ENCODE measurements at regions not wholly inside any gene's neighbourhood (a gene's known extent, or its start where the extent isn't known, plus 50 kb on each side); places are given as distances from the start of the nearest gene placed in this dataset.
A peak's percentile ranks its signal among the peaks of the same experiment; 100 is the strongest.

DNA sequence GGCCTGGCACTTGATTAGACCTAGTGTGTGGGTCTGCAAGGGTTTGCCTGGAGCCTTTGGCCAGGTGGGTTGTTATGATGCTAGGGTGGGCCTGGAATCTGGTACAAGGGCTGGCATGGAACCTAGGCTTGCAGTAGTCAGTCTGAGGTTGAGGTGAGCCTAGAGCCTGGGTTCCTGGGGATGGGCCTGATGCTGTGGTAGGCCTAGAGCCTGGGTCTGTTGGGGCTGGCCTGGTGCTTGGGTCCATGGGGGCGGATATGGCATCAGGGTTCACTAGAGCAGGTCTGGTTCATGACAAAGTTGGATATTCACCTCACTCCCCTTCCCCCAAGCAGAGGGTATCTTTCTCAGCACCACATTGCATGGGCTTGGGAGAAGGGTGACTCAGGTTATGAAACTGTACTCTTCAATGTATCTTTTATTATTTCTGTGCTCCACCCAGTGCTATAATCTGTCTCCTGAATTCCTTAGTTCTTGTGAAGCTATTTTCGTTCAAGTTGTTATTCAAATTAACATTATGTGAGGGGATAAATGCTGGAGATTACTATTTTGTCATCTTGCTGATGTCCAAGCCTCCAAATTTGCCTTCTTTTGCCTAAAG lies 274.4 kb downstream of the NFKBIZ start:
- H3K9me3 ChIP-seq, result peaks cover 2 to 37% (median 24%) of the 10 kb centered on the region in 8 donors
- no peaks in the 10 kb centered on the region for H3K27me3 ChIP-seq (replicated peaks in 1 of 7)
- H3K4me3 ChIP-seq, result no peak overlapping the region
- no peak for DNase-seq
- no peaks in the 10 kb centered on the region for H3K36me3 ChIP-seq
- TF ChIP-seq POLR2A (IDR thresholded peaks at IDR 0.05), result no peak
- no peak for TF ChIP-seq POLR2AphosphoS5 (IDR thresholded peaks at IDR 0.05)
- TF ChIP-seq, protein P1, sequence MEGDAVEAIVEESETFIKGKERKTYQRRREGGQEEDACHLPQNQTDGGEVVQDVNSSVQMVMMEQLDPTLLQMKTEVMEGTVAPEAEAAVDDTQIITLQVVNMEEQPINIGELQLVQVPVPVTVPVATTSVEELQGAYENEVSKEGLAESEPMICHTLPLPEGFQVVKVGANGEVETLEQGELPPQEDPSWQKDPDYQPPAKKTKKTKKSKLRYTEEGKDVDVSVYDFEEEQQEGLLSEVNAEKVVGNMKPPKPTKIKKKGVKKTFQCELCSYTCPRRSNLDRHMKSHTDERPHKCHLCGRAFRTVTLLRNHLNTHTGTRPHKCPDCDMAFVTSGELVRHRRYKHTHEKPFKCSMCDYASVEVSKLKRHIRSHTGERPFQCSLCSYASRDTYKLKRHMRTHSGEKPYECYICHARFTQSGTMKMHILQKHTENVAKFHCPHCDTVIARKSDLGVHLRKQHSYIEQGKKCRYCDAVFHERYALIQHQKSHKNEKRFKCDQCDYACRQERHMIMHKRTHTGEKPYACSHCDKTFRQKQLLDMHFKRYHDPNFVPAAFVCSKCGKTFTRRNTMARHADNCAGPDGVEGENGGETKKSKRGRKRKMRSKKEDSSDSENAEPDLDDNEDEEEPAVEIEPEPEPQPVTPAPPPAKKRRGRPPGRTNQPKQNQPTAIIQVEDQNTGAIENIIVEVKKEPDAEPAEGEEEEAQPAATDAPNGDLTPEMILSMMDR (IDR thresholded peaks at IDR 0.05 in 8 of 11, conservative IDR thresholded peaks at IDR 0.05 in 3 of 11), result no peak
- intact Hi-C loops (cut with DNase I; ENCODE audit: low total_unique reads), result no loop called here
- WGBS, 5 donors, result 50 to 97% (median 77%) methylated on average over 2 of the region's 2 CpGs
- no peak overlapping the region for H3K27ac ChIP-seq
- H3K4me1 ChIP-seq, result no peaks in the 10 kb centered on the region

DNA sequence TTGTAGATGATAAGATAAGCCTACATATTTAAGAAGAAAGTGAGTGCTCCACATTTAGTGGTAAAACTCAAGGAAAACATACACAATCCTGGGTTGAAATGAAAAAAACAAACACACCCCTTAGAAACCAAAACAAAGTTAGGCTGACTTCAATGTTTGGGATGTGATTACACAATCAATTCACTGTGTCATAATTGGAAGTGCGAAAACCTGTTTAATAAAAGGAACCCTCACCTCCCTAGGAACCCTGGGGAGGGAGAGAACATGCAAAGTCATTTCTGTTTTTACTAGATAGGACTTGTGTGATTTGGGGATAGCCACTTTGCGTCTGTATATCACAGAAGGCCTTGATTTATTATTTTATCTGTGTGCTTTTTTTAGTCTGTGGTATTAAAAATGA lies 275.0 kb downstream of the NFKBIZ start:
- DNase-seq, result no peak
- Histone ChIP-seq H3K36me3 (no peaks in the 10 kb centered on the region), H3K4me1 (no peaks in the 10 kb centered on the region), H3K27ac (peak overlapping the region in 1 of 8 donors; percentile 22), H3K27me3 (replicated peaks in 1 of 7) (no peaks in the 10 kb centered on the region), H3K4me3 (no peak overlapping the region), H3K9me3 (peaks cover 2 to 37% (median 24%) of the 10 kb centered on the region in 8 donors)
- 44 to 60% (median 52%) methylated on average over 2 of the region's 2 CpGs for WGBS, 5 donors
- TF ChIP-seq POLR2AphosphoS5 (IDR thresholded peaks at IDR 0.05), result no peak
- TF ChIP-seq, protein P1 (IDR thresholded peaks at IDR 0.05 in 8 of 11, conservative IDR thresholded peaks at IDR 0.05 in 3 of 11), result no peak
- no peak for TF ChIP-seq POLR2A (IDR thresholded peaks at IDR 0.05)
- intact Hi-C loops (cut with DNase I; ENCODE audit: low total_unique reads), result no loop called here

DNA sequence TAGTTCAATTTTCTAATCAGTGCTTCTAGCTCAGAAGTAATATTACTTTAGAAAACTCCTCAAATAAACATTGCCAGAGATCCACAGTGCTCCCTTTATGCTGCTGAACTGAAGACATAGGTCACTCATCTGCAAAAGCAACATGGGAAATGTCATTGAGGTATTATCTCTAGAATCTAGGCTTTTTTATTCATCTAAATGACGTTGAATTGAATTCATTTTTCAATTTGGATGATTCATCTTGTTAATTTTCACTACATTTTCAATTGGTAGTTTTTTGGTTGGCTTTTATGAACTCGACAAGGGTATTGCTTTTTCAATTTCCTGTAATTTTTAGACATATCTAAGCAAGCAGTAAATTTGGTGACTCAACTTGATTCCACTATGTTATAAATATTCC lies 275.4 kb downstream of the NFKBIZ start:
- WGBS, 5 donors, result 57 to 76% (median 65%) methylated on average over 2 of the region's 2 CpGs

More for the DNA sequence above, 275.4 kb downstream of the NFKBIZ start:
- H3K36me3 ChIP-seq, result no peaks in the 10 kb centered on the region
- H3K9me3 ChIP-seq, result peaks cover 2 to 37% (median 24%) of the 10 kb centered on the region in 8 donors
- no peaks in the 10 kb centered on the region for H3K27me3 ChIP-seq (replicated peaks in 1 of 7)
- intact Hi-C loops (cut with DNase I; ENCODE audit: low total_unique reads), result no loop called here
- no peak for DNase-seq
- H3K4me3 ChIP-seq, result no peak overlapping the region
- peak overlapping the region in 1 of 8 donors; percentile 22 for H3K27ac ChIP-seq
- peaks cover 0 to 2% (median 0%) of the 10 kb centered on the region in 6 donors for H3K4me1 ChIP-seq
- TF ChIP-seq POLR2AphosphoS5 (IDR thresholded peaks at IDR 0.05), result no peak
- no peak for TF ChIP-seq POLR2A (IDR thresholded peaks at IDR 0.05)
- TF ChIP-seq, protein P1 (IDR thresholded peaks at IDR 0.05 in 8 of 11, conservative IDR thresholded peaks at IDR 0.05 in 3 of 11), result no peak

All from spleen (tissue), 11 donors.